GM23338 (cell line): ENCODE measurements at regions not wholly inside any gene's neighbourhood (a gene's known extent, or its start where the extent isn't known, plus 50 kb on each side); places are given as distances from the start of the nearest gene placed in this dataset.

Source experiments
- CREB1 ChIP-seq: fragments of 250-450 bp; sonication (Bioruptor Pico); IDR thresholded peaks from 2 replicates; pipeline ENCODE4 v1.5.0; 2020; ENCODE audit warnings: low read depth, mild to moderate bottlenecking, moderate library complexity
- CTCF ChIP-seq, 2 experiments: fragments of 200-600 bp in 1 of 2; sonication (generic) in 1 of 2; conservative IDR thresholded peaks; 2 replicates each; pipeline versions ENCODE4 v1.5.1 to v1.6.1; 2016 to 2017; ENCODE audit warnings: antibody characterized with exemption in 2 of 2, low read depth in 2 of 2, mild to moderate bottlenecking in 2 of 2, moderate library complexity in 1 of 2
- ETS1 ChIP-seq: IDR thresholded peaks from 2 replicates; pipeline ENCODE4 v1.6.1; 2016; ENCODE audit warnings: antibody characterized with exemption
- EZH2 ChIP-seq: fragments of 200-600 bp; sonication (generic); IDR thresholded peaks from one replicate; pipeline ENCODE4 v1.8.0; 2017; ENCODE audit warnings: antibody characterized with exemption, mild to moderate bottlenecking, low read depth; ENCODE audit not compliant: unreplicated experiment
- EZH2phosphoT487 ChIP-seq: fragments of 200-600 bp; sonication (generic); IDR thresholded peaks from one replicate; pipeline ENCODE4 v1.8.1; 2018; ENCODE audit warnings: antibody characterized with exemption; ENCODE audit not compliant: unreplicated experiment
- JUNB ChIP-seq: IDR thresholded peaks from one replicate; pipeline ENCODE4 v1.6.1; 2016; ENCODE audit warnings: antibody characterized with exemption; ENCODE audit not compliant: unreplicated experiment
- NANOG ChIP-seq: IDR thresholded peaks from 2 replicates; pipeline ENCODE4 v1.6.1; 2016; ENCODE audit warnings: antibody characterized with exemption, borderline replicate concordance
- POLR2AphosphoS5 ChIP-seq: IDR thresholded peaks from 2 replicates; pipeline ENCODE4 v1.6.1; 2016; ENCODE audit warnings: antibody characterized with exemption, low read depth
- REST ChIP-seq: IDR thresholded peaks from one replicate; pipeline ENCODE4 v1.6.1; 2018; ENCODE audit warnings: antibody characterized with exemption; ENCODE audit not compliant: unreplicated experiment
- STAT1 ChIP-seq: IDR thresholded peaks from one replicate; pipeline ENCODE4 v1.6.1; 2016; ENCODE audit warnings: antibody characterized with exemption; ENCODE audit not compliant: unreplicated experiment
- ZNF331 ChIP-seq: fragments of 250-450 bp; sonication (Bioruptor Pico); IDR thresholded peaks from 2 replicates; pipeline ENCODE4 v1.5.0; 2020; ENCODE audit warnings: low read depth, mild to moderate bottlenecking, moderate library complexity

- no peak for TF ChIP-seq NANOG
- TF ChIP-seq CTCF (conservative IDR thresholded peaks at IDR 0.05; ENCODE audit: low read depth in 2 of 2): no peak
- TF ChIP-seq POLR2AphosphoS5: no peak
- no peak for TF ChIP-seq EZH2
- no peak for TF ChIP-seq JUNB
- no peak for TF ChIP-seq STAT1
- no peak for TF ChIP-seq REST
- TF ChIP-seq EZH2phosphoT487: no peak
- TF ChIP-seq ETS1: no peak
- no peak for TF ChIP-seq CREB1 (CRISPR knock-in tag)
- TF ChIP-seq ZNF331: no peak
These were observed 195.8 kb downstream of the MATN1 start for GRCh38 chr1:30527511-30528140.
